ACC112 (cell line): ENCODE measurements at regions not wholly inside any gene's neighbourhood (a gene's known extent, or its start where the extent isn't known, plus 50 kb on each side); places are given as distances from the start of the nearest gene placed in this dataset.
"Not testable (repeated sequence)": the region's sequence is repeated elsewhere in the genome, so short reads cannot be mapped to it uniquely, and the experiment has no call there.

Source experiments
- H2AFZ ChIP-seq: fragments of 200-600 bp; sonication (generic); one replicate; pipeline ENCODE4 v1.6.0; 2017; ENCODE audit warnings: antibody characterized with exemption, low read length; ENCODE audit not compliant: unreplicated experiment
- H3K27ac ChIP-seq: fragments of 200-600 bp; sonication (generic); 2 replicates; pipeline ENCODE4 v1.5.1; 2014; ENCODE audit warnings: low read depth, mild to moderate bottlenecking, antibody characterized with exemption, low read length, moderate library complexity
- H3K27me3 ChIP-seq: fragments of 200-600 bp; sonication (generic); 2 replicates; pipeline ENCODE4 v1.6.1; 2014; ENCODE audit warnings: mild to moderate bottlenecking, antibody characterized with exemption, low read length, moderate library complexity, mixed read lengths; ENCODE audit not compliant: insufficient read depth
- H3K36me3 ChIP-seq: fragments of 200-600 bp; sonication (generic); 2 replicates; pipeline ENCODE4 v1.6.1; 2016; ENCODE audit warnings: mild to moderate bottlenecking, antibody characterized with exemption, low read length, moderate library complexity, mixed read lengths; ENCODE audit not compliant: insufficient read depth
- H3K4me1 ChIP-seq: fragments of 200-600 bp; sonication (generic); one replicate; pipeline ENCODE4 v1.6.1; 2016; ENCODE audit warnings: low read length, mixed read lengths; ENCODE audit not compliant: insufficient read depth, unreplicated experiment, control insufficient read depth
- H3K4me3 ChIP-seq: fragments of 200-600 bp; sonication (generic); 2 replicates; pipeline ENCODE4 v1.5.1; 2014; ENCODE audit warnings: mild to moderate bottlenecking, low read depth, low read length
- H3K79me2 ChIP-seq: fragments of 200-600 bp; sonication (generic); one replicate; pipeline ENCODE4 v1.6.0; 2016; ENCODE audit warnings: low read length; ENCODE audit not compliant: control insufficient read depth, unreplicated experiment, insufficient read depth

DNA sequence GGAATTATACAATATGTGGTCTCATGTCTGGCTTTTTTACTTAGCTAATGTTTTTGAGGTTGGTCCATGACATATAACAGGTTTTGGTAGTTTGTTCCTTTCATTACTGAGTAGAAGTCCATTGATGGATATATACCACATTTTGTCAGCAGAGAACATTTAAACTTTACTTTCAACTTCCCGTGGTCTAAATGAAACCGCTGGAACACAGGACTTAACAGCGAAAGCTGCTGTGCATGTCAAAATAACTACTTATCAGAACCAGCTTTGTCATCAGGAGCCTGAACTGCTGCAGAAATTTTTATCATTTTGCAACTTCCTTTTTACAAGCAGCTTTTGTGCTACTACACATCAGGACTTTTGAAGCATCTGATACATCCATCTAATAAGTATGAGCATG is 147.0 kb downstream of the TBC1D2B start:
- H2AFZ ChIP-seq, H3K27ac ChIP-seq, H3K27me3 ChIP-seq, H3K79me2 ChIP-seq, H3K4me3 ChIP-seq, H3K4me1 ChIP-seq, H3K36me3 ChIP-seq: not testable (repeated sequence)

DNA sequence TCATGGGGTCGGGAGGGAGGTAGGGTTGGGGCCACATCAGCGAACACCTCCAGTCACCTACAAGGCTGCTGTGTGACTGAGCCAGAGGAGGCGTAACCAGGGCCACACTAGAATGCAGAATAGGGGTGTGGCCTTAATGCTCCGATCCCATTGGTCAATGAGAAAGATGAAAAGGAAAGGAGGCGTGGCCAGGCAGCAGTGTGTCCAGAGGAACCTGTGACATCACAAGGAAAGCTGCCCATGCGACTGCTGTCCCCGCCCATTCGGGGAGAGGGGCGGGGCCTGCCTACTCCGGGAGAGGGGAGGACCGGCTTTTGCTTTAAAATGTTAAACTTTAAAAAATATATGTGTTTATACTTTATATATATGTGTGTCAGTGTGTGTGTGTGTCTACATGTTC is 150.7 kb downstream of the TBC1D2B start:
- not testable (repeated sequence) for H3K27ac ChIP-seq, H3K79me2 ChIP-seq, H3K4me1 ChIP-seq, H3K4me3 ChIP-seq, H3K27me3 ChIP-seq, H2AFZ ChIP-seq, H3K36me3 ChIP-seq

DNA sequence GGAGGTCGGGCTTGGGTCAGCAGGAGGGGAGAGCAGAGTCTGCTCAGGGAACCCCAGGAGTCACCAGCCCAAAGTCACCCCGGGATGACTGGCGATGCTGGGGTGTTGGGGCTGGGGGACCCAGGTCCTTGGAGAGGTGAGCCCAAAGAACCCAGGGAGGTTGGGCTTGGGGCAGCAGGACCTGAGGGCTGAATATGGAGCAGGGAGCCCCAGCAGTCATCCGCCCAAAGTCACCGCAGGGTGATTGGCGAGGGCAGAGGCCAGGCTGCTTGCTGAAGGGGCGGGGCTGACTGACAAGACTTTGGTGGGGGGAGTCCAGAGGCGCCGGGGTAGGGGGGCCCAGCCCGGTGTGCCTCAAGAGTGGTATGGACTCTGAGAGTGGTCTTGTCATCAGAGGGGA is 151.2 kb downstream of the TBC1D2B start:
- not testable (repeated sequence) for H3K36me3 ChIP-seq, H3K4me1 ChIP-seq, H3K4me3 ChIP-seq, H3K79me2 ChIP-seq, H3K27ac ChIP-seq, H2AFZ ChIP-seq, H3K27me3 ChIP-seq

DNA sequence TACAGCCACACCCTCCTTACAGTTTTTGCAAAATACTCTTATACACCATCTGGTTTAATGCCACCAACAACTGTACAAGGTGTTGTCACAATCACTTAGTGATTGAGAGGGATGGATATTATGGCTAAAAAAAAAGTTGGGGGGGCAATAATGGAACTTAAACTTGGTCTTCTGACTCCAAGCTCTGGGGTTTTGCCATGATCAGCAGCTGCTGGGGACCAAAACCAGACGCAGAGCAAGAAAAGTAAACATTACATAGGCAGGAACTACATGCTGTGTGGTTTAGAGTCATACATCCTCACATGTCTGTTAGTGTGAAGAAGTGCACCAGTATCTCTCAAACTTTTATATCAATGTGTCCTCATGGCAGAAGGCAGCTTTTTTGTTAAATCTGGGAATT is 152.4 kb downstream of the TBC1D2B start:
- not testable (repeated sequence) for H3K4me1 ChIP-seq, H3K27me3 ChIP-seq, H3K4me3 ChIP-seq, H3K27ac ChIP-seq, H2AFZ ChIP-seq, H3K36me3 ChIP-seq, H3K79me2 ChIP-seq

DNA sequence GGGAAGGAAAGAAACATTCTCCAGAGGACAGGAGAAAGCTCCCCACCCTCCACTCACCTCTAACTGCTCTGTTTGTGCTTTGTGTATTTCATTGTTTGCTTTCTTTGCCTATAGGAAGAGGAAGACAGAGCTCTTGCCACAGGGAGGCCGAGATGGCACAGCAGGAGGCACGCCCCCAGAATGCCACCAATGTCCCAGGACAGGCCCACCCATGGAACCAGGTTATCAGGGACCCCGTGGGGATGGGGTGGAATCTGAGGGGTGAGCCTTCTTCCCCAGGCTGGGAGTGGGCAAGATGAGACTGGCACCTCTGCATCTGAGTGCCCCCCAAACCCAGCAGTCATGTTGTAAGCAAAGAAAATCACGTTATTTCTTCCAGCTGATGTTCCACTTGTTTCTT is 155.8 kb downstream of the TBC1D2B start:
- Histone ChIP-seq H2AFZ (no peak overlapping the region), H3K27ac (no peak overlapping the region), H3K4me3 (no peak overlapping the region), H3K4me1 (no peaks in the 10 kb centered on the region), H3K79me2 (no peaks in the 10 kb centered on the region), H3K27me3 (no peaks in the 10 kb centered on the region), H3K36me3 (no peaks in the 10 kb centered on the region)

DNA sequence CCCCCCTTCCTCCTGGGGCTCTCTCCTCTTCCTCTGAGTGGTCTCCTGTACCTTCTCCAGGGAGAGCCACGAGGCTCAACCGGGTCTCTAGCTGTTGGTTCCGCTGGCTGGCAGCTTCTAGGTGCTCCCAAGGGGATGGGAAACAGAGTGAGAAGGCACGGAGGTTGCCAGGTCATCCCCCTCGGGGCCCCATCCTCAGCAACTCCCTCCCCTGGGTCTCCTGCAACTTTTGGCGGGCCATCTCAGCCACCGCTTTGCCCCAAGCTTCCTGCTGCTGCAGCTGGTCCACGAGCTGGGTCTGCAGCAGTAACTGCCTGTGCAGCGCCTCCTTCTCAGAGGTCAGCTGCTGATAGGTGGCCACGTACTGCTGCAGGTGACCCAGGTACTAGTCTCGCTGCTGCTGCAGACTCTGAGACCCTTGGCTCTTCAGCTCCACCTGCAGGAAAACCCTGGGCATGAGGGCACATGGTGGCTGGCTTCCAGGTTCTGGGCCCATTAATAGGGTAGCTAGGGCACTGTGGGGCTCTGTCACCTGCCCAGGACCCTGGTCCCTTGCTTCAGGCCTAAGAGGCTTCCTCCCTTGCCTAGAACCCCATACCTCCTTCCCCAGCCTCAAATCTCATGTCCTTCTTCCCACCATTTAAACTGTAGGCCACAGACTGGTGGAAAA is 160.4 kb downstream of the TBC1D2B start:
- H3K36me3 ChIP-seq, H3K4me1 ChIP-seq, H3K27ac ChIP-seq, H3K4me3 ChIP-seq, H3K79me2 ChIP-seq, H3K27me3 ChIP-seq, H2AFZ ChIP-seq: not testable (repeated sequence)

DNA sequence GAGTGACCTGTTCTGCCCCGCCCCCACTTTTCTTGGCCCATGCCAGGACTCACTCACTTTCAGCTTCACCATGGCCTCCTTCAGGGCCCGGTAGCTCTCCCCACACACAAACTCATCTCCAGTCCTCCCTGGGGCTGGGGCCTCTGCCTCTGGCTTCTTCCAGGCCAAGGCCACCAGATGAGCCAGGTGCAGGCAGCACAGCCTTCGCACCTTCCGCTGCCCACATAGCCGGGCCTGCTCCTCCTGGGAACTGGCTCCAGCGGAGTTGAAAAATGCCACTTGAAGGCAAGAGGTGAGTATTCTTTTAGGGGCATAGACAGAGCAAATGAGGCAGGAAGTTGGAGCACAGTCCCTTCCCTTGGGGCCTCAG is 161.6 kb downstream of the TBC1D2B start:
- not testable (repeated sequence) for H3K27me3 ChIP-seq, H3K4me3 ChIP-seq, H3K79me2 ChIP-seq, H3K36me3 ChIP-seq, H2AFZ ChIP-seq, H3K4me1 ChIP-seq, H3K27ac ChIP-seq

DNA sequence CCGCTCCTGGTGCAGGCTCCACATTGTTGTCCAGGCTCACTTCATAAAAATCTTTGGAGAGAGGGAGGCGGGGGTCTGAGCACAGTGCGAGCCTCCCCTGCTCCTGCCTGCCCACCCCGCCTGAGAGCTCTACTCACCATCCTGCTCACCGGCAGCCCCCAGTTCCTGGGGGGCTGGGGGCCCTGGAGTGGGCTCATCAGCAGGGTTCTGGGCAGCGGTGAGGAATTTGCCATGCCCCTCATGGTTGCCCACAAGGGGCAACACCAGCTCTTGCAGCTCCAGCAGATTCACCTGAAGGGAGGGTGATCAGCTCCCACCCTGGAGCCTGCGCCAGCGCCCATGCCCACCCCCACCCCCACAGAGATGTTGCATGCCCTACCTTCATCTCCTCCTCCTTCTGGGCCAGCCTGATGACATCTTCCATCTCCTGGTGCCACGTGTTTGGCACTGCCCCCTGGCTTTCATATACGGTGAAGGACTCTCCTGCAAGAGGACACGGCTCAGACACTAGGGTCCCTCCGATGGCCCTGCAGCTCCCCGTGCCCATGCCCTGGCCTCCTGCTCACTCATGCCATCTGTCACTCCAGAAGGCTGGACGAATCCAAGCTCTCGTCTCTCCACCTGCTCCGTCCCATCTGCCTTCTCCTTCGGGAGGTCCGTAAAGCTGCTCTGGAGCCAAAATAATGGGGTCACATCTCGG is 162.1 kb downstream of the TBC1D2B start:
- H3K27me3 ChIP-seq, result 0 out of 2 replicates have a peak, but pooled peaks cover 7% of the 10 kb centered on the region
- no peak overlapping the region for H3K4me3 ChIP-seq
- H2AFZ ChIP-seq, result no peak overlapping the region
- no peak overlapping the region for H3K27ac ChIP-seq
- no peaks in the 10 kb centered on the region for H3K4me1 ChIP-seq
- no peaks in the 10 kb centered on the region for H3K36me3 ChIP-seq
- H3K79me2 ChIP-seq, result no peaks in the 10 kb centered on the region

DNA sequence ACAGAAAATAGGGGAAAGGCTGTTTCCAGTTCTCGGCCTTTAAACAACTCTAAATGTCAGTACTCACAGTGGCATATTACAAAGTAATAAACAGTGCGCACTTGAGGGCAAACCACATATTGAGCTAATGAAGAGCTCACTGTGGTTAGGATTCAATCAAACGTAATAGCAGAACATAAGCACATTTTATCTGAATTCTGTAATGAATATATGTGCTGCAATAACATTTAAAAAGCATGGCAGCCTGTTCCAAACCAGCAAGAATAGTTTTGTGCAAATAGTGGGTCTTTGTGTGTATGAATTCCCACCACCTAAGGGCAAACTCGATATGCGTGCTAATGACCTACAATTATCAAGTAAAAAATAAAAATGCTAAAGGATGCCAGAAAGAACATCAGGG is 163.0 kb downstream of the TBC1D2B start:
- H3K27ac ChIP-seq, H3K79me2 ChIP-seq, H3K4me1 ChIP-seq, H3K4me3 ChIP-seq, H2AFZ ChIP-seq, H3K36me3 ChIP-seq, H3K27me3 ChIP-seq: not testable (repeated sequence)

DNA sequence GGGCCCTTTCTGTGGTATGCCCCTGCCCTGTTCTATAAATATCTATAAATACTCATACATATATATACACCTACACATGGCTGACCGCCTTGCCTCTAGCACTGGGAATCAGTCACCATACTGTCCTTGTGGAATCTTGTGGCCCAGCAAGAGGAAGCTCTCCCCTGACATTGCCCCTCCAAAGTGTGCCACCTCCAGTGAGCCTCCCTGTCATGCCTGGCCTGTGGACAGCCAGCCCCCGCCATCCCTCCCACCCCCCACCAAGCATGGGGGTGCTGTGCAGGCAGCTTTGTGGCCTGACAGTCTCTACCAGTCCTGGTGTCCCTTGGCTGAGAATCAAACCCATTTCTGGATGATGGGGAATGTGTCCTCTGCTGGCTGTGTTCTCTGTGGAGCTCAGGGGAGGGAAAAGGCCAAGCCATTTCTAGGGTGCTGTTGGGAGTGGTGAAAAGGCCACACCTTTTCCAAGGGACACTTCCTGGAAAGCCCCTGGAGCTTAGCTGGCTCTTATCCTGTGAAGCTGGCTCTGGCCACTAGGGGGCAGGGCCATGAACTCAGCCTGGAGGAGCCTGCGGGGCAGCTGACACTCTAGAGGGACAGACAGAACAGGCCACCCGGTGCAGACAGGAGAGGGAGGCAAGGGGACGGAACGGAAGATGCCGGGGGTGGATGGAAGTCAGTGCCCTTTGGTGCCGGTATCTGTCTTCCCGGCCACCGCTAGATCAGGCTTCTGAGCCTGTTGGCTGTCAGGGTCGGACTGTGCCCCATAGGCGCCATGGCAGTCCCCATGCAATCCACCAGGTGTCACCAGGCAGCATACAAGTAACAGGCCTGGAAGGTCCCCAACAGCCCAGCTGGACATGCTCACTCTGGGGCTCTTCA is 167.2 kb downstream of the TBC1D2B start:
- not testable (repeated sequence) for H3K27ac ChIP-seq
- peak overlapping the region; percentile 60 for H2AFZ ChIP-seq

More for the DNA sequence above, 167.2 kb downstream of the TBC1D2B start:
- peak overlapping the region; percentile 73 for H3K4me3 ChIP-seq
- H3K27me3 ChIP-seq, H3K4me1 ChIP-seq, H3K79me2 ChIP-seq, H3K36me3 ChIP-seq: not testable (repeated sequence)
